HFFc6 (cell line): ENCODE measurements at regions not wholly inside any gene's neighbourhood (a gene's known extent, or its start where the extent isn't known, plus 50 kb on each side); places are given as distances from the start of the nearest gene placed in this dataset.

Experiments
- DNase-seq: peaks from one replicate; pipeline ENCODE4 v3.0.0-alpha.2; 2018
- H3K27ac Mint-ChIP-seq: 2 replicates; pipeline ENCODE4 v1.8.0; 2020; ENCODE audit warnings: mild to moderate bottlenecking, mixed read lengths
- H3K27me3 Mint-ChIP-seq: 2 replicates; pipeline ENCODE4 v1.8.0; 2021; ENCODE audit warnings: mild to moderate bottlenecking, moderate library complexity, mixed read lengths; ENCODE audit not compliant: insufficient read depth
- H3K36me3 Mint-ChIP-seq: 2 replicates; pipeline ENCODE4 v1.8.0; 2021; ENCODE audit warnings: low read depth, mixed read lengths
- H3K4me1 Mint-ChIP-seq: 2 replicates; pipeline ENCODE4 v1.8.0; 2020; ENCODE audit warnings: low read depth, mixed read lengths
- H3K4me3 Mint-ChIP-seq: 2 replicates; pipeline ENCODE4 v1.8.0; 2020; ENCODE audit warnings: mild to moderate bottlenecking, moderate library complexity, mixed read lengths
- H3K9me3 Mint-ChIP-seq: 2 replicates; pipeline ENCODE4 v1.8.0; 2020; ENCODE audit warnings: mild to moderate bottlenecking, mixed read lengths
- TF ChIP-seq, protein P1 (sequence below): fragments of 200-600 bp; sonication (generic); IDR thresholded peaks from 2 replicates; pipeline ENCODE4 v1.5.0; 2021; ENCODE audit warnings: antibody characterized with exemption, mild to moderate bottlenecking

- no peak for DNase-seq
- Mint-ChIP-seq H3K36me3 (peaks cover 5% of the 10 kb centered on the region; the same call in 1 of the 2 replicates), H3K9me3 (peaks cover 31% of the 10 kb centered on the region), H3K27ac (no peak overlapping the region), H3K4me1 (no peaks in the 10 kb centered on the region), H3K27me3 (no peaks in the 10 kb centered on the region), H3K4me3 (no peak overlapping the region)
- TF ChIP-seq, protein P1, sequence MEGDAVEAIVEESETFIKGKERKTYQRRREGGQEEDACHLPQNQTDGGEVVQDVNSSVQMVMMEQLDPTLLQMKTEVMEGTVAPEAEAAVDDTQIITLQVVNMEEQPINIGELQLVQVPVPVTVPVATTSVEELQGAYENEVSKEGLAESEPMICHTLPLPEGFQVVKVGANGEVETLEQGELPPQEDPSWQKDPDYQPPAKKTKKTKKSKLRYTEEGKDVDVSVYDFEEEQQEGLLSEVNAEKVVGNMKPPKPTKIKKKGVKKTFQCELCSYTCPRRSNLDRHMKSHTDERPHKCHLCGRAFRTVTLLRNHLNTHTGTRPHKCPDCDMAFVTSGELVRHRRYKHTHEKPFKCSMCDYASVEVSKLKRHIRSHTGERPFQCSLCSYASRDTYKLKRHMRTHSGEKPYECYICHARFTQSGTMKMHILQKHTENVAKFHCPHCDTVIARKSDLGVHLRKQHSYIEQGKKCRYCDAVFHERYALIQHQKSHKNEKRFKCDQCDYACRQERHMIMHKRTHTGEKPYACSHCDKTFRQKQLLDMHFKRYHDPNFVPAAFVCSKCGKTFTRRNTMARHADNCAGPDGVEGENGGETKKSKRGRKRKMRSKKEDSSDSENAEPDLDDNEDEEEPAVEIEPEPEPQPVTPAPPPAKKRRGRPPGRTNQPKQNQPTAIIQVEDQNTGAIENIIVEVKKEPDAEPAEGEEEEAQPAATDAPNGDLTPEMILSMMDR = no peak
Measured at GRCh38 chr13:61084988-61085387, 330.7 kb downstream of the PCDH20 start.

GRCh38 chr13:61078976-61079770 lies 336.5 kb downstream of the PCDH20 start:
- no peak for DNase-seq
- no peak overlapping the region for H3K4me3 Mint-ChIP-seq
- H3K9me3 Mint-ChIP-seq = peaks cover 39% of the 10 kb centered on the region
- no peak overlapping the region for H3K27ac Mint-ChIP-seq
- H3K27me3 Mint-ChIP-seq = no peaks in the 10 kb centered on the region
- TF ChIP-seq, protein P1 = no peak
- H3K4me1 Mint-ChIP-seq = no peaks in the 10 kb centered on the region
- peaks cover 5% of the 10 kb centered on the region; the same call in 1 of the 2 replicates for H3K36me3 Mint-ChIP-seq

DNA sequence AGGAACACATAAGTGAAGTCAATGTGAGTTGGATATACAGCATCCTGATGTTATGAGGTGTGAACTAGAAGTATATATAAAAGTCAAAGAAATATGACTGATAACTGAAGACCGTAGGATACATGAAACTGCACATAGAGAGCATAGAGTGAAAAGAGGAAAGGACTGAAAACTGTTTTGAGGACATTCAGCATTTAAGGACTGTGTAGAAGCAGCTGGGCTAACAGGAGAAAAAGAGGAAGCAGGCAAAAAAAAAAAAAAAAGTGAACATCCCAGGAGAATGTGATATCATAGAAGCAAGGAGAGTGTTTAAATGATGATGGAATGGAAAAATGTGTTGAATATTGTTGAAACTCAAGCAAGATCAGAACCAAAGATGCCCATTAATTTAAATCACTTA lies 363.5 kb downstream of the PCDH20 start:
- H3K36me3 Mint-ChIP-seq = no peaks in the 10 kb centered on the region
- DNase-seq = no peak
- no peaks in the 10 kb centered on the region for H3K4me1 Mint-ChIP-seq
- H3K9me3 Mint-ChIP-seq = peaks cover 35% of the 10 kb centered on the region
- TF ChIP-seq, protein P1 = no peak
- no peak overlapping the region for H3K27ac Mint-ChIP-seq
- H3K4me3 Mint-ChIP-seq = no peak overlapping the region
- H3K27me3 Mint-ChIP-seq = no peaks in the 10 kb centered on the region

DNA sequence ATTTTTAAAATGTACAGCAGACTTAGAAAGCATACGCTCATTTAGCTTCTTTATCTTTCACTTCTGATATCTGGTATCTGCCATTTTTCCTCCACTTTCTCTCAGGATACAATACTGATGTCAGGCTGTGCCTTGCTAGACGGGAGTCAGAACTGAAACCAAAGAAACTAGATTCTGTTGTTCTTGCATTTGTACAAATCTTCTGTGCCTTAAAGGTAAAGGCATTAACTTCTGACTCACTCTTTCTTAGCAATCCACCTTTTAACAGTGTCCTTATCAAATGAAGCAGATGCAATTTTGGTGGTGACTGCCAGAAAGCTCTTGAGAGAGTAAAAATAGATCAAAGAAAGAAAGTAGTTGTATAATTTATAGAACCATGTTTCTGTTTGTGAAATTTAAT lies 370.4 kb downstream of the PCDH20 start:
- H3K27ac Mint-ChIP-seq = no peak overlapping the region
- no peaks in the 10 kb centered on the region for H3K36me3 Mint-ChIP-seq
- TF ChIP-seq, protein P1 = no peak
- peaks cover 10% of the 10 kb centered on the region for H3K9me3 Mint-ChIP-seq
- no peak overlapping the region for H3K4me3 Mint-ChIP-seq
- no peak for DNase-seq
- no peaks in the 10 kb centered on the region for H3K27me3 Mint-ChIP-seq
- H3K4me1 Mint-ChIP-seq = no peaks in the 10 kb centered on the region

GRCh38 chr13:61040181-61040580 lies 375.5 kb downstream of the PCDH20 start:
- H3K4me3 Mint-ChIP-seq = no peak overlapping the region
- TF ChIP-seq, protein P1 = no peak
- H3K27ac Mint-ChIP-seq = no peak overlapping the region
- H3K36me3 Mint-ChIP-seq = no peaks in the 10 kb centered on the region
- H3K4me1 Mint-ChIP-seq = no peaks in the 10 kb centered on the region
- DNase-seq = no peak
- H3K9me3 Mint-ChIP-seq = peaks cover 36% of the 10 kb centered on the region
- no peaks in the 10 kb centered on the region; the same call in 1 of the 2 replicates for H3K27me3 Mint-ChIP-seq
